AG09319 (cell line): ENCODE measurements at regions not wholly inside any gene's neighbourhood (a gene's known extent, or its start where the extent isn't known, plus 50 kb on each side); places are given as distances from the start of the nearest gene placed in this dataset.
"Not testable (repeated sequence)": the region's sequence is repeated elsewhere in the genome, so short reads cannot be mapped to it uniquely, and the experiment has no call there.

Source experiments
- DNase-seq: peaks from one replicate; pipeline ENCODE4 v3.0.0-alpha.2; 2010; ENCODE audit warnings: low read depth; ENCODE audit errors: extremely low read depth
- TF ChIP-seq, protein P1 (sequence below): IDR thresholded peaks from 2 replicates; pipeline ENCODE4 v1.5.1; 2011; ENCODE audit warnings: low read depth, mild to moderate bottlenecking, inconsistent platforms, low read length, moderate library complexity

DNA sequence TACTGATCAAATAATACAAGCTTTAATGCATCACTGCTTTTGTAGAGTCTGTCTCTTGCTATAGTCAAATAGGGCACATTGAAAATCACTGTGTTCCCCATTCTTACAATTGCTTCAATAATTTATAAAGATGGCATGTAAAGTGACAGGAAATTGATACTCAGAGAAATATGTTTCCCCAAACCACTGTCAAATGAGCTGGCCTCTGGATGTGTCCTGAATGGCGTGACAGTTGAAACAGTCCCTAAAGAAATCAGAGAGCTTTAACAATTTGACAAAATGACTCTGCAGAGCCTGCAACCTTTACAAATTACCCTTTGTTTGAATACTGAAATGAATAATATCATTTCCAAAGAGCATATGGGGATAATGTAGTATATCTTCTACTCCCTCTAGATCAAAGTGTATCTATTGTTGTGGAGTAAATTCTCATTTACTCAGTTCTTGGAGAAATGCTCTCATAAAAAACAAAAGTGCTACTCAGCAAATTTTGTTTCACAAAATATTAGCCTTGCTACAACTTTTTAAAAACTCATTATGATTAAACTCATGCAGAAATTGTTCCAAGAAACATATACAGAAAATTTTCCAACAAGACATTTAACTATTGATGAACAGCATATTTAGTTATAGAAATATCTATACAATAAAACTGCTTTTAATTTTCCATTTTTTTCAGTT lies 763.2 kb upstream of the SPRY2 start:
- TF ChIP-seq, protein P1, sequence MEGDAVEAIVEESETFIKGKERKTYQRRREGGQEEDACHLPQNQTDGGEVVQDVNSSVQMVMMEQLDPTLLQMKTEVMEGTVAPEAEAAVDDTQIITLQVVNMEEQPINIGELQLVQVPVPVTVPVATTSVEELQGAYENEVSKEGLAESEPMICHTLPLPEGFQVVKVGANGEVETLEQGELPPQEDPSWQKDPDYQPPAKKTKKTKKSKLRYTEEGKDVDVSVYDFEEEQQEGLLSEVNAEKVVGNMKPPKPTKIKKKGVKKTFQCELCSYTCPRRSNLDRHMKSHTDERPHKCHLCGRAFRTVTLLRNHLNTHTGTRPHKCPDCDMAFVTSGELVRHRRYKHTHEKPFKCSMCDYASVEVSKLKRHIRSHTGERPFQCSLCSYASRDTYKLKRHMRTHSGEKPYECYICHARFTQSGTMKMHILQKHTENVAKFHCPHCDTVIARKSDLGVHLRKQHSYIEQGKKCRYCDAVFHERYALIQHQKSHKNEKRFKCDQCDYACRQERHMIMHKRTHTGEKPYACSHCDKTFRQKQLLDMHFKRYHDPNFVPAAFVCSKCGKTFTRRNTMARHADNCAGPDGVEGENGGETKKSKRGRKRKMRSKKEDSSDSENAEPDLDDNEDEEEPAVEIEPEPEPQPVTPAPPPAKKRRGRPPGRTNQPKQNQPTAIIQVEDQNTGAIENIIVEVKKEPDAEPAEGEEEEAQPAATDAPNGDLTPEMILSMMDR, result no peak
- DNase-seq, result no peak

DNA sequence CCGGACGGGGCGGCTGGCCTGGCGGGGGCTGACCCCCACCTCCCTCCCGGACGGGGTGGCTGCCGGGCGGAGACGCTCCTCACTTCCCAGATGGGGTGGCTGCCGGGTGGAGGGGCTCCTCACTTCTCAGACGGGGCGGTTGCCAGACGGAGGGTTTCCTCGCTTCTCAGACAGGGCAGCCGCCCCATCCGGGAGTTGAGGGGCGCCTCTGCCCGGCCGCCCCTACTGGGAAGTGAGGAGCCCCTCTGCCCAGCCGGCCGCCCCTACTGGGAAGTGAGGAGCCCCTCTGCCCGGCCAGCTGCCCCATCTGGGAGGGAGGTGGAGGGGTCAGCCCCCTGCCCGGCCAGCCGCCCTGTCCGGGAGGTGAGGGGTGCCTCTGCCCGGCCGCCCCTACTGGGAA lies 761.1 kb upstream of the SPRY2 start:
- not testable (repeated sequence) for DNase-seq

DNA sequence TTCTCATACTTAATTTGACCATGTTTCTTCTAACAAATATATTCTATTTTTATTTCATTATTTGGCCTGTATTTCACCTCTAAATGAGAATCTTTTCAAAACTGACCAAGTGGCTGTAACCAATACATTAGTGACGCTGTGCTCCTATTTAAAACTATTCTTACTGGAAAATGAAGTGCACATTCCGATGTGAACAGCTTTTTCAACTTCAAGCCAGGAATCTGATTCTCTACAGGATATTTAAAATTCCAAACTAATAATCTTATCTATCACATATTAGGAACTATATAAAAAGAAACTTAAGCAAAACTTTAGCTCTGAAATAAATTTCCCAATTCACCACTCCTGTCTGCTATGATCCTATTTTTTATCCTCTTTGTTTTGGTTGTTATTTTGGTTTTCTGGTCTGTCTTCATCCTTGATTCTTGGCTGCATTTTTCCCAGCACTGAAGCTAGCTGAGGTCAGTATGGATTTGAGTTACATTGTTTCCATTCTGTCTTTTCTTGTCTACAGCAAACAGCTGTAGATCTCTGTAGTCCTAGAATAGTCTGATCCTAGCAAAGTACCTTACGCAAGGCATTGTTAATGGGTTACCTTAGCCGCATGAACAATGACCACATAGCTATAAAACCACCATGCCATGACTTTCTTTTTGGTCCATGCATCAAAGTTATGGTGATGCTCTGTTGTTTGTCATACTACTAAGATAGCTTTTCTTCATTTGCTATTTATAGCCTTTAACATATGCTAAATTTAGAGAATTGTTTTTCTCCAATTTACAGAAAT lies 748.6 kb upstream of the SPRY2 start:
- DNase-seq, result no peak
- TF ChIP-seq, protein P1, result no peak

DNA sequence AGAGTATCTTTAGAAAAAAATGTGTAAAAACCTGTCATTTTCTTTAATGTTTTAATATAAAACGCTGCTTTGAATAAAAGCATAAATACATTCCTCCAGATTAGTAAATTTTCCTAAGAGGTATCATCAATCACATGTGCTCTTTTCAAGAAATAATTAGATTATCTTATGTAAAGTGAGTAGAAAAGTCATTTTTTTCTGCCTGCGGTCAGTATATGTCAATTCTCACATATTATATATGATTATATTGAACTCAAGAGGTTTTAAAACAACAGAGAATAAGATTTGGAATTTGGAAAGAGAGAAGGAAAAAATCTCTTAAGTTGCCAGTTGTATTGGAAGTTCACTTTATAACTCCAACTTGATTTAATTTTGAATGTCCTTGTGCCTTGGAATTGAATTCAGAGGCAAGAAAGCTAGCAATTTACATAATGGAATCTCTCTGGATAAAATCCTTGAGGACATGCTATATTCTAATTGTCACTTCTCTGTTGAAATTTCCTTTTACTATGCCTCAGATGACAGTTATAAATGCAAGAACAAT lies 740.1 kb upstream of the SPRY2 start:
- TF ChIP-seq, protein P1, result no peak
- DNase-seq, result no peak

DNA sequence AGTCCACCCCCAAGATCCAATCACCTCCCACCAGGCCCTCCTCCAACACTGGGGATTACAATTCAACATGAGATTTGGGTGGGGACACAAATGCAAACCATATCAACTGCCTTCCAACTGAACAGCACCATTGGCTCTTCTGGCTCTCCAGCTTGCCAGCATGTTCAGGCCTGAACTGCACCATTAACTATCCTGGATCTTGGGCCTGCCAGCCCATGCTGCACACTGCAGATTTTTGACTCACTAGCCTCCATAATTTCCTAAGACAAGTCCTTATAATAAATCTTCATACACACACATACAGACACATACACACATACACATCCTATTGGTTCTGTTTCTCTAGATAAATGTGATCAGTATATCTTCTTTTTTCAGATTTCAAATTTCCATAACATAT lies 737.1 kb upstream of the SPRY2 start:
- DNase-seq, result no peak
- TF ChIP-seq, protein P1, result no peak

DNA sequence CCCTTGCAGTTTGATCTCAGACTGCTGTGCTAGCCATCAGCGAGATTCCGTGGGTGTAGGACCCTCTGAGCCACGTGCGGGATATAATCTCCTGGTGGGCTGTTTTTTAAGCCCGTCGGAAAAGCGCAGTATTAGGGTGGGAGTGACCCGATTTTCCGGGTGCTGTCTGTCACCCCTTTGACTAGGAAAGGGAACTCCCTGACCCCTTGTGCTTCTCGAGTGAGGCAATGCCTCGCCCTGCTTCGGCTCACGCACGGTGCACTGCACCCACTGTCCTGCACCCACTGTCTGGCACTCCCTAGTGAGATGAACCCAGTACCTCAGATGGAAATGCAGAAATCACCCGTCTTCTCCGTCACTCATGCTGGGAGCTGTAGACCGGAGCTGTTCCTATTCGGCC lies 728.9 kb upstream of the SPRY2 start:
- not testable (repeated sequence) for DNase-seq

DNA sequence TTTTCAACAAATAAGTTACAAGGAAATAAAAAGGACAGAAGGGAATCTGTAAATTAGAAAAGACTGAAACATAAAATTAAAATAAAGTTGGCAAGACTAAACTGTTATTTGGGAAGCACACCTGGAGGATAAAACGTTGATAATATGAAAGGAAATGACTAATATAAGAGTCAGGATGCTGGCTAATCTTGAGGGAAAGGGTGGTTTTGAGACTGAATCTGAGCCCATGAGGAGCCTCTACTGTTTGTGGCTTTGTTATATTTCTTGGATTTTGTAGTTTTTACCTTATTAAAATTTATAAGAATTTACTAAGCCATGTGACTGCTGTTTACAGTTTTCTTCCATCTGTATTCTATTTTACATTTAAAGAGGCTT lies 718.0 kb upstream of the SPRY2 start:
- DNase-seq, result no peak
- TF ChIP-seq, protein P1, result no peak

DNA sequence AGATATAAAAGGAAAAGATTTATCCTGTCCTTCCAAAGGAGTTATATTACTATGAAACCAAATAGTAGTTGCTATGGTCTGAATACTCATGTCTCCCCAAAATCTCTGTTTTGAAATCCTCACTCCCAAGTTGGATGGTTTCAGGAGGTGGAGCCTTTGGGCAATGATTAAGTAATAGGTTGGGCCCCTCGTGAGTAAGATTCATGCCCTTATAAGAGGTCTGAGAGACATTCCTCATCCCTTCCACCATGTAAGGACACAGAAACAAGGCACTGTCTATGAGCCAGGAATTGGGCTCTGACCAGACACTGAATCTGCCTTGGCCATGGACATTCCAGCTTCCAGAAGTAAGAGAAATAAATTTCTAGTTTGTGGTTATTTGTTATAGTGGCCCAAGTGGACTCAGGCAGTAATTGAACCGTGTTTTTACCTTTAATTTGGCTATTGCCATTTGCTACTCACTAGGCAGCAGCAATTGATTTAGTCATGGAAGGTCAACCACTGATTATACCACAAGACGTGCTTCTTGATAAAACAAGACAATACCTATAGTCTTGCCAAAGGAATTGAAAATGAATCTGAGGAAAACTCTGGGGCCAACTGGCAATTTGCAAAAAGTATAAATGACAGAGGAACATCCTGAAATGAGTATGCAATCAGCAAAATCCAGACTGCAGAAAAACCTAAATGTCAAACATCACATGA lies 717.4 kb upstream of the SPRY2 start:
- DNase-seq, result no peak
- TF ChIP-seq, protein P1, result no peak
